ENCODE measurements at regions not wholly inside any gene's neighbourhood (a gene's known extent, or its start where the extent isn't known, plus 50 kb on each side); places are given as distances from the start of the nearest gene placed in this dataset.

- no peak for DNase-seq (ENCODE audit: low read depth)
- TF ChIP-seq CTCF (IDR thresholded peaks at IDR 0.05; ENCODE audit: control insufficient read depth, extremely low read depth, insufficient read depth): no peak
- H3K4me3 ChIP-seq (ENCODE audit: low read depth, low read length): no peak overlapping the region
These were observed 289.1 kb upstream of the JAG1 start for GRCh38 chr20:10962937-10963336.

GRCh38 chr20:10963717-10964266 lies 290.0 kb upstream of the JAG1 start:
- no peak for DNase-seq (ENCODE audit: low read depth)
- TF ChIP-seq CTCF (IDR thresholded peaks at IDR 0.05; ENCODE audit: control insufficient read depth, extremely low read depth, insufficient read depth): no peak
- H3K4me3 ChIP-seq (ENCODE audit: low read depth, low read length): no peak overlapping the region

GRCh38 chr20:10965936-10966470 lies 292.2 kb upstream of the JAG1 start:
- DNase-seq (ENCODE audit: low read depth): no peak
- no peak for TF ChIP-seq CTCF (IDR thresholded peaks at IDR 0.05; ENCODE audit: control insufficient read depth, extremely low read depth, insufficient read depth)
- no peak overlapping the region for H3K4me3 ChIP-seq (ENCODE audit: low read depth, low read length)

GRCh38 chr20:10970109-10970508 lies 296.3 kb upstream of the JAG1 start:
- TF ChIP-seq CTCF (IDR thresholded peaks at IDR 0.05; ENCODE audit: control insufficient read depth, extremely low read depth, insufficient read depth): no peak
- no peak for DNase-seq (ENCODE audit: low read depth)
- no peak overlapping the region for H3K4me3 ChIP-seq (ENCODE audit: low read depth, low read length)

- TF ChIP-seq CTCF (IDR thresholded peaks at IDR 0.05; ENCODE audit: control insufficient read depth, extremely low read depth, insufficient read depth): no peak
- no peak for DNase-seq (ENCODE audit: low read depth)
- H3K4me3 ChIP-seq (ENCODE audit: low read depth, low read length): no peak overlapping the region
These were observed 297.3 kb upstream of the JAG1 start for GRCh38 chr20:10971096-10971495.

GRCh38 chr20:10972219-10972860 lies 298.5 kb upstream of the JAG1 start:
- DNase-seq (ENCODE audit: low read depth): no peak
- H3K4me3 ChIP-seq (ENCODE audit: low read depth, low read length): no peak overlapping the region
- TF ChIP-seq CTCF (IDR thresholded peaks at IDR 0.05; ENCODE audit: control insufficient read depth, extremely low read depth, insufficient read depth): no peak

GRCh38 chr20:10976051-10976450 lies 302.3 kb upstream of the JAG1 start:
- no peak for DNase-seq (ENCODE audit: low read depth)
- H3K4me3 ChIP-seq (ENCODE audit: low read depth, low read length): no peak overlapping the region
- TF ChIP-seq CTCF (IDR thresholded peaks at IDR 0.05; ENCODE audit: control insufficient read depth, extremely low read depth, insufficient read depth): no peak

All from LNCaP clone FGC (cell line).